Liver (tissue), 3 donors: ENCODE measurements at regions not wholly inside any gene's neighbourhood (a gene's known extent, or its start where the extent isn't known, plus 50 kb on each side); places are given as distances from the start of the nearest gene placed in this dataset.

Experiments
- CTCF ChIP-seq: fragments of 150-350 bp; IDR thresholded peaks from 2 replicates; pipeline ENCODE4 v1.5.1; 2017; ENCODE audit warnings: improper control_type of control experiment, low read depth, low read length; ENCODE audit not compliant: missing input control
- EGR1 ChIP-seq, 2 donors: IDR thresholded peaks; 2 replicates each; pipeline ENCODE4 v1.6.1; 2016 to 2018; ENCODE audit warnings: antibody characterized with exemption in 2 of 2, low read depth in 2 of 2
- FOXA1 ChIP-seq: IDR thresholded peaks from 2 replicates; pipeline ENCODE4 v1.6.1; 2016; ENCODE audit warnings: antibody characterized with exemption
- GABPA ChIP-seq, 2 donors: IDR thresholded peaks in 1 of 2; conservative IDR thresholded peaks in 1 of 2; 2 replicates each; pipeline ENCODE4 v1.6.1; 2016; ENCODE audit warnings: antibody characterized with exemption in 2 of 2, mild to moderate bottlenecking in 1 of 2, moderate library complexity in 1 of 2
- RAD21 ChIP-seq, 2 donors: IDR thresholded peaks; 2 replicates each; pipeline ENCODE4 v1.6.1; 2016; ENCODE audit warnings: antibody characterized with exemption in 2 of 2, mild to moderate bottlenecking in 2 of 2
- REST ChIP-seq: IDR thresholded peaks from 2 replicates; pipeline ENCODE4 v1.6.1; 2016; ENCODE audit warnings: antibody characterized with exemption, mild to moderate bottlenecking
- TAF1 ChIP-seq: conservative IDR thresholded peaks from 2 replicates; pipeline ENCODE4 v1.6.1; 2016; ENCODE audit warnings: antibody characterized with exemption, mild to moderate bottlenecking
- YY1 ChIP-seq: IDR thresholded peaks from 2 replicates; pipeline ENCODE4 v1.6.1; 2016; ENCODE audit warnings: antibody characterized with exemption, mild to moderate bottlenecking
- ZBTB33 ChIP-seq: IDR thresholded peaks from 2 replicates; pipeline ENCODE4 v1.6.1; 2016; ENCODE audit warnings: antibody characterized with exemption
- donor health status: healthy.
- donor health status: healthy.

GRCh38 chr12:107598906-107599305, 86.7 kb upstream of the PWP1 start:
- TF ChIP-seq REST (no peak), CTCF (no peak), EGR1 (IDR thresholded peaks at IDR 0.05; ENCODE audit: low read depth in 2 of 2) (no peak), ZBTB33 (no peak), RAD21 (IDR thresholded peaks at IDR 0.05) (no peak), FOXA1 (no peak), TAF1 (no peak), YY1 (no peak), GABPA (IDR thresholded peaks at IDR 0.05 in 1 of 2, conservative IDR thresholded peaks at IDR 0.05 in 1 of 2) (no peak)
